ENCODE measurements at regions not wholly inside any gene's neighbourhood (a gene's known extent, or its start where the extent isn't known, plus 50 kb on each side); places are given as distances from the start of the nearest gene placed in this dataset.
"Not testable (repeated sequence)": the region's sequence is repeated elsewhere in the genome, so short reads cannot be mapped to it uniquely, and the experiment has no call there.

GRCh38 chr7:68748934-68749900 lies 849.1 kb upstream of the AUTS2 start:
- DNase-seq (ENCODE audit: low read depth in 3 of 3, low spot score in 2 of 3) = no peak

GRCh38 chr7:68752485-68753178 lies 845.6 kb upstream of the AUTS2 start:
- no peak for DNase-seq (ENCODE audit: low read depth in 3 of 3, low spot score in 2 of 3)

- DNase-seq (ENCODE audit: low read depth in 3 of 3, low spot score in 2 of 3) = no peak
These were observed 843.9 kb upstream of the AUTS2 start for GRCh38 chr7:68754414-68754813.

GRCh38 chr7:68756986-68757495 lies 841.2 kb upstream of the AUTS2 start:
- DNase-seq (ENCODE audit: low read depth in 3 of 3, low spot score in 2 of 3) = no peak

GRCh38 chr7:68760556-68760955 lies 837.7 kb upstream of the AUTS2 start:
- no peak for DNase-seq (ENCODE audit: low read depth in 3 of 3, low spot score in 2 of 3)

GRCh38 chr7:68767462-68767861 lies 830.8 kb upstream of the AUTS2 start:
- DNase-seq (ENCODE audit: low read depth in 3 of 3, low spot score in 2 of 3) = no peak

GRCh38 chr7:68770649-68771048 lies 827.6 kb upstream of the AUTS2 start:
- DNase-seq (ENCODE audit: low read depth in 3 of 3, low spot score in 2 of 3) = no peak

- no peak for DNase-seq (ENCODE audit: low read depth in 3 of 3, low spot score in 2 of 3)
These were observed 821.9 kb upstream of the AUTS2 start for GRCh38 chr7:68776326-68776725.

- no peak for DNase-seq (ENCODE audit: low read depth in 3 of 3, low spot score in 2 of 3)
These were observed 814.6 kb upstream of the AUTS2 start for GRCh38 chr7:68783684-68784083.

- no peak for DNase-seq (ENCODE audit: low read depth in 3 of 3, low spot score in 2 of 3)
These were observed 813.2 kb upstream of the AUTS2 start for GRCh38 chr7:68785036-68785435.

GRCh38 chr7:68787566-68787965 lies 810.7 kb upstream of the AUTS2 start:
- no peak for DNase-seq (ENCODE audit: low read depth in 3 of 3, low spot score in 2 of 3)

GRCh38 chr7:68788529-68788928 lies 809.7 kb upstream of the AUTS2 start:
- DNase-seq (ENCODE audit: low read depth in 3 of 3, low spot score in 2 of 3) = not testable (repeated sequence)

- DNase-seq (ENCODE audit: low read depth in 3 of 3, low spot score in 2 of 3) = no peak
These were observed 808.7 kb upstream of the AUTS2 start for GRCh38 chr7:68789597-68789996.

GRCh38 chr7:68792351-68792750 lies 805.9 kb upstream of the AUTS2 start:
- DNase-seq (ENCODE audit: low read depth in 3 of 3, low spot score in 2 of 3) = no peak

- no peak for DNase-seq (ENCODE audit: low read depth in 3 of 3, low spot score in 2 of 3)
These were observed 804.8 kb upstream of the AUTS2 start for GRCh38 chr7:68793513-68793912.

GRCh38 chr7:68800316-68800715 lies 798.0 kb upstream of the AUTS2 start:
- no peak for DNase-seq (ENCODE audit: low read depth in 3 of 3, low spot score in 2 of 3)

- DNase-seq (ENCODE audit: low read depth in 3 of 3, low spot score in 2 of 3) = no peak
These were observed 793.1 kb upstream of the AUTS2 start for GRCh38 chr7:68805159-68805558.

GRCh38 chr7:68807666-68808065 lies 790.6 kb upstream of the AUTS2 start:
- no peak for DNase-seq (ENCODE audit: low read depth in 3 of 3, low spot score in 2 of 3)

GRCh38 chr7:68813551-68814080 lies 784.7 kb upstream of the AUTS2 start:
- DNase-seq (ENCODE audit: low read depth in 3 of 3, low spot score in 2 of 3) = no peak

GRCh38 chr7:68816491-68816890 lies 781.8 kb upstream of the AUTS2 start:
- DNase-seq (ENCODE audit: low read depth in 3 of 3, low spot score in 2 of 3) = no peak

- DNase-seq (ENCODE audit: low read depth in 3 of 3, low spot score in 2 of 3) = no peak
These were observed 778.0 kb upstream of the AUTS2 start for GRCh38 chr7:68820321-68820720.
